ENCODE measurements at regions not wholly inside any gene's neighbourhood (a gene's known extent, or its start where the extent isn't known, plus 50 kb on each side); places are given as distances from the start of the nearest gene placed in this dataset.
"Not testable (repeated sequence)": the region's sequence is repeated elsewhere in the genome, so short reads cannot be mapped to it uniquely, and the experiment has no call there.

DNA sequence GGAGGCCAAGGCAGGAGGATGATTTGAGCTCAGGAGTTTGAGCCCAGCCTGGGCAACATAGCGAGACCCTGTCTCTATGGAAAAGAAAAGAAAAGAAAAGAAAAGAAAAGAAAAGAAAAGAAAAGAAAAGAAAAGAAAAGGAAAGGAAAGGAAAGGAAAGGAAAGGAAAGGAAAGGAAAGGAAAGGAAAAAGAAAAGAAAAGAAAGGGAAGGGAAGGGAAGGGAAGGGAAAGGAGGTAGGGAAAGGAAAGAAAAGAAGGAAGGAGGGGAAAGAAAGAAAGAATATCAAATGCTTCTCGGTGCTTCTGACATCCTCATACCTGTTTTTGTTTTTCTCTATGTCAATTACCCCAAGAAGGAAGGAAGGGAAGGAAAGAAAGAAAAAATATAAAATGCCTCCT, 181.2 kb upstream of the GRIA3 start:
- H3K4me3 ChIP-seq (ENCODE audit: low read length); DNase-seq (ENCODE audit: low read depth, low spot score): not testable (repeated sequence)

- no peak overlapping the region for H3K4me3 ChIP-seq (ENCODE audit: low read length)
- DNase-seq (ENCODE audit: low read depth, low spot score): no peak
These were observed 170.9 kb upstream of the GRIA3 start for GRCh38 chrX:123013141-123013540.

DNA sequence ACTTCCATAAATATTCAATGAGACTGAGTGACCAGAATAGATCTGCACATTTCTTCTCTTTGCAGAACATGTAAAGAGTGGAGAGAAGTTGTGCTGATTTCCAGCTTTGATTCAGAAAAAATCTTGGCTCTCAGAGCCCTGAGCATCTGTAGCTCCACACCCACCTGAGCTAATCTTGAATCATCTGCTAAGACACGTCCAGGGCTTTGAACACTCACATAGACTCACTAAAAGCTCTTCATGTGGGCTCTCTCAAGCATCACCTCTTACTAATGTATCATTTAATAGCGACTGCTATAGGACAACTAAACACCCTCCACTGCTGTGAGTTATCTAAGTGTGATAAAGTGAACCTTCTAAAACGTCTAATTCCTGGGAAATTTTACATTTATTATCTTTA, 147.7 kb upstream of the GRIA3 start:
- no peak for DNase-seq (ENCODE audit: low read depth, low spot score)
- H3K4me3 ChIP-seq (ENCODE audit: low read length): no peak overlapping the region

GRCh38 chrX:123049071-123049625, 134.9 kb upstream of the GRIA3 start:
- DNase-seq (ENCODE audit: low read depth, low spot score): no peak
- no peak overlapping the region for H3K4me3 ChIP-seq (ENCODE audit: low read length)

DNA sequence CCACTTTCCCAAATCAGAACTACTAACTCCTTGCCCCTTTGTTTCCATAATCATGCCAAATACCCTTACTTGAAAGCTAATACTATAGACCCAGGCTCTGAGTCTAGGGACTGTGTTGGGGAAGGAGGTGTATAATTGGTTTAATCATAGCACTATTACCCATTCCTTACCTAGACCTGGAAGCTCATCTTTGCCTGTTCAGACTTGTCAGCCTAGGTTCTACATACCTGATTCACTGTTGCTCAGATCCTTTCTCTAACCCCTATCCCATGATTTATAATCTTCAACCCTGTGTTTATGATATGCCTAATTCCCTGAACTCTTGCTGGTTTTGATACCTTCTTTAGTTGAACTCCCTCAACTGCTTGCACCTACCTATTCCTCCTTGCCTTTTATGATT, 123.1 kb upstream of the GRIA3 start:
- no peak overlapping the region for H3K4me3 ChIP-seq (ENCODE audit: low read length)
- no peak for DNase-seq (ENCODE audit: low read depth, low spot score)

- no peak for DNase-seq (ENCODE audit: low read depth, low spot score)
These were observed 120.0 kb upstream of the GRIA3 start for GRCh38 chrX:123064053-123064452.

GRCh38 chrX:123072686-123073385, 111.2 kb upstream of the GRIA3 start:
- H3K4me3 ChIP-seq (ENCODE audit: low read length): no peak overlapping the region
- DNase-seq (ENCODE audit: low read depth, low spot score): no peak

More at GRCh38 chrX:123064053-123064452, 120.0 kb upstream of the GRIA3 start:
- H3K4me3 ChIP-seq (ENCODE audit: low read length): no peak overlapping the region

GRCh38 chrX:123075947-123076561, 108.0 kb upstream of the GRIA3 start:
- no peak for DNase-seq (ENCODE audit: low read depth, low spot score)

DNA sequence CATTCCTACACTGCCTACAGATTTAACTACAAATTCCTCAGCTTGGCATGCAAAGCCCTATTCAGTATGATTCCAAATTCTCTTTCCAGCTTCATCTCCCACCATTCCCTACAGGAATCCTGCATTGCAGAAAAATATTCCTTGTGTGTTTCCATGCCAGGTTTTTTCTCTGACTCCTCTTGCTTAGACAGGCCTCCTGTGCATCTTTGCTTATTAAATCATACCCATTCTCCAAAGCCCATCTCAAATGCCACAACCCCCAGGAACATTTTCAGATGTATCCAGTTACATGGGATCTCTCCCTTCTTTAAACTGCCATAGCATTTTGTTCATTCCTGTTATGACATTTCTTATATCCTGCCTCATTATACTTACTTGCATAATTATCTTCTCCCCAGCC, 106.4 kb upstream of the GRIA3 start:
- no peak overlapping the region for H3K4me3 ChIP-seq (ENCODE audit: low read length)
- DNase-seq (ENCODE audit: low read depth, low spot score): no peak

More at GRCh38 chrX:123075947-123076561, 108.0 kb upstream of the GRIA3 start:
- H3K4me3 ChIP-seq (ENCODE audit: low read length): no peak overlapping the region

GRCh38 chrX:123080065-123080464, 104.0 kb upstream of the GRIA3 start:
- DNase-seq (ENCODE audit: low read depth, low spot score): no peak
- no peak overlapping the region for H3K4me3 ChIP-seq (ENCODE audit: low read length)

GRCh38 chrX:123081776-123082175, 102.3 kb upstream of the GRIA3 start:
- DNase-seq (ENCODE audit: low read depth, low spot score): no peak

DNA sequence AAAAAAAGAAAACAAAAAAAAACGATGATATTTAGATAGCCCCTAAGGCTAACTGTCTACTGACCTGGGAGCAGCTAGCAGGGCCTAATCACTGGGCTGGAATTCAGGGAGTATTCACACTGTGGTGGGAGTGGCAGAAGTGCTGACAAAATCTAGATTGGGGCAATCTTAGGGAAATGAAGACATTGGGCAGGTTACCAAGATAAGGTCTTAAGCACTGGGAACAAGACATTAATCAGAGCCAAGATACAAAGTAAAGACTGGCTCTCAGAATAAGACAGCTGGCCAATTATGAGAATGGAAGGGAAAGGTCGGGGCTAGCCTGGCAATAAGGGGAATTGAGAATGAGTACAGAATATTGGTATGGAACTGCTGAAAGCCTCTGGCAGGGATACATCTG, 100.2 kb upstream of the GRIA3 start:
- DNase-seq (ENCODE audit: low read depth, low spot score): no peak
- H3K4me3 ChIP-seq (ENCODE audit: low read length): no peak overlapping the region

More at GRCh38 chrX:123081776-123082175, 102.3 kb upstream of the GRIA3 start:
- H3K4me3 ChIP-seq (ENCODE audit: low read length): no peak overlapping the region

DNA sequence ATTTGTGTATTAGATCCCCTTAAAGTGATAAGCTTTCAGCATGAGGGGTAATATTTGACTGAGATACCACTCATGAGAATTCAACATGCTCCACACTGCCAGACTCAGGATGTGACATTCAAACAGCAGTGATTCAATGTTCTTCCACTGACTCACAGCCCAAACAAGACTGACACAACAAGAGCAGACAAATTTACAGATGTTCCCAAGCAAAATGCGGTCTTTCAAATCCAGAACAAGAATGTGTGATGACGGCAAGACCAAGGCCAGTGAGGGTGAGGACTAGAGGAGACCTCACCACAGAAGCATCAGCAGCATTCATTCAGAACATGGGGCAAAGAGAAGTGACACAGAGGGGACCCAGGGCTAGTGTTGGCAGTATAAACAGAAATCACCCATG, 99.3 kb upstream of the GRIA3 start:
- H3K4me3 ChIP-seq (ENCODE audit: low read length): no peak overlapping the region
- no peak for DNase-seq (ENCODE audit: low read depth, low spot score)

GRCh38 chrX:123085311-123085940, 98.7 kb upstream of the GRIA3 start:
- no peak overlapping the region for H3K4me3 ChIP-seq (ENCODE audit: low read length)
- DNase-seq (ENCODE audit: low read depth, low spot score): no peak

DNA sequence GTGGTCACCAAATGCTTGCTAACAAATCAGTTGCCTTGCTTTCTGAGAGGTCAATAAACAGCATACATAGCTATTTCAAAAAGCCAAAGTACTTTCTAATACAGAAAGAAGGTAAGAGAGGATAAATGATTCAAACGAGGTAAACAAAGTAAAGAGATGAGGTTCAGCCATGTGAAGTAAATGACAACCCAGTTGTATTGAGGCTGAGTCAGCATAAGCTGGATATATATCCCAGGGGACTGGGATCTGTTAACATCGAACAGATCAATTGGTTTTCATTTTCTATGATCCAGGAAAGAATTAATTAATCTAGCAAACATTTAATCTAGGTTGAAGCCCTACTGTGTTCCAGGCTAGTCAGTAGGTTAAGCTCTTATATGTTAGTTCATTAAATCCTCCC, 97.3 kb upstream of the GRIA3 start:
- no peak overlapping the region for H3K4me3 ChIP-seq (ENCODE audit: low read length)
- DNase-seq (ENCODE audit: low read depth, low spot score): no peak

DNA sequence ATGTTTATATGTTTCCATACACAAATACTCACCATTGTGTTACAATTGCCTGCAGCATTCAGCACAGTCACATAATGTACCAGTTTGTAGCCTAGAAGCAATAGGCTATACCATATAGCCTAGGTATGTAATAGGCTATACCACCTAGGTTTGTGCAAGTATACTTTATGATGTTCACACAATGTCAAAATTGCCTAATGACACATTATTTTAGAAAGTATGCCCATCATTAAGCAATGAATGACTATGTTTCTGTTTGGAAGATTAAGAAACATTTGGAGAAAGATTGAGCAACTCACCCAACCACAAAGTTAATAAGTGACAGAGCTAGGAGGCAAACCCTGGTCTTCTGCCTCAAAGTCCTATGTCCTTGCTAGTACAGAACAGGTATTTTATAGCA, 96.8 kb upstream of the GRIA3 start:
- no peak for DNase-seq (ENCODE audit: low read depth, low spot score)

DNA sequence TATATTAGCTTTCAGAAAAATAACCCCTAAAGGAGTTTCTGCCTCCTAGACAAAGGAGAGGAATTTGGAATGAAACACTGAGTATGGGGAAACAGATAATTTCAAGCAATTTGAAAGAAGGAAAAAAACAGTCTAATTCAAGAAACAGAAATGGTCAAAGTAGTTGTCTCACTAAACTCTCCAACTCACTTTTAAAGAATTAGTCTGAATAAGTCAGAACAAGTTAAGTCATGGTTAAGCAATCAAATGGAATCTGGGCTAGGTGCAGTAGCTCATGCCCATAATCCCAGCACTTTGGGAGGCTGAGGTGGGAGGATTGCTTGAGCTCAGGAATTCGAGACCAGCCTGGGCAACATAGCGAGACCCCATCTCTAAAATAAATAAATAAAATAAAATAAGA, 95.7 kb upstream of the GRIA3 start:
- DNase-seq (ENCODE audit: low read depth, low spot score): no peak
- H3K4me3 ChIP-seq (ENCODE audit: low read length): no peak overlapping the region

More for the DNA sequence above, 96.8 kb upstream of the GRIA3 start:
- H3K4me3 ChIP-seq (ENCODE audit: low read length): no peak overlapping the region

DNA sequence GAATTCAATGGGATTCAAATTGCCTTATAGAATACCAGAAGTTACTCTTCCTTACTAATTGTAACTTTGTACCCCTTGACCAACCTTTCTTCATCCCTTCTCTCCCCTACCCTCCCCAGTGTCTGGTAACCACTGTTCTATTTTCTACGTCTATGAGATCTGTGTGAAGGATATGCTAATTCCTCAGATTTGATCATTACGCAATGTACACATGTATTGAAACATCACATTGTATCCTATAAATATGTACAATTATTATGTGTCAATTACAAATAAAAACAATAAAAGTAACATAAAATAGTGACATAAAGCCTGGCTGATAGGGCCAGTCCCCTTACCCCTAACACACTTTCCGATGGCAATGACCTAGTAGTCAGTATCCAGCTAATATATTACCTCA, 95.1 kb upstream of the GRIA3 start:
- no peak for DNase-seq (ENCODE audit: low read depth, low spot score)

GRCh38 chrX:123093792-123094191, 90.3 kb upstream of the GRIA3 start:
- DNase-seq (ENCODE audit: low read depth, low spot score): no peak
- no peak overlapping the region for H3K4me3 ChIP-seq (ENCODE audit: low read length)

More for the DNA sequence above, 95.1 kb upstream of the GRIA3 start:
- no peak overlapping the region for H3K4me3 ChIP-seq (ENCODE audit: low read length)

Measured in Jurkat, Clone E6-1 (cell line).